ENCODE measurements at regions not wholly inside any gene's neighbourhood (a gene's known extent, or its start where the extent isn't known, plus 50 kb on each side); places are given as distances from the start of the nearest gene placed in this dataset.
A peak's percentile ranks its signal among the peaks of the same experiment; 100 is the strongest.
"Not testable (repeated sequence)": the region's sequence is repeated elsewhere in the genome, so short reads cannot be mapped to it uniquely, and the experiment has no call there.

GRCh38 chr9:71632776-71633175 lies 135.5 kb downstream of the CEMIP2 start:
- DNase-seq: no peak

DNA sequence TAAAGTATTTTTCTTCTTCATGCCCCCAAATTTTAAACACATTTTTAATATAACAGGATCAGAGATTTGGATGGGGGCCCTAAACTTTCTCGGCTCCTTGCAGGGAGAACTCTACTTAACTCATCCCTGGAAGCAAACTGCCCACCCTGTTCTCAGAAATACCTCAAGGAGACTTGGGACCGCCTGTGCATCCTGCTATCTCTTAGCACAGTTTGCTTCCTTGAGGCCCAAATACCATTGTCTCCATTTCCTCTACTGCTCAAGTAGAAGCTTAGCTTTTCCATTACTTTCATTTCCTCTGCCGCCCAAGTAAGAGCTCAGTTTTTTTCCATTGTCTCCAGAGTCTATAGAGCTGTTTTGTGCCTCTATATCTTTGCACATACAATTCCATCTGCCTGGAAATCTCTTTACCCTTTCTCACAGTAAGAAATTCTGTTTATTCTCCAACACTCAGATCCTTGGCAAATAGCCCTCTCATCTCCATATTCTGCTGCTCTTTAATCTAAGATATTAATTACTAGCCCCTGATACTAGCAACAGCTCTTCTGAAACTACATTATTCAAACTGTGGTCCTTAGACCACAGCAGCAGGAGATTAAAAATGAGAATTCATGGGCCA lies 137.8 kb downstream of the CEMIP2 start:
- DNase-seq: no peak

GRCh38 chr9:71629578-71630215 lies 138.6 kb downstream of the CEMIP2 start:
- no peak for DNase-seq

DNA sequence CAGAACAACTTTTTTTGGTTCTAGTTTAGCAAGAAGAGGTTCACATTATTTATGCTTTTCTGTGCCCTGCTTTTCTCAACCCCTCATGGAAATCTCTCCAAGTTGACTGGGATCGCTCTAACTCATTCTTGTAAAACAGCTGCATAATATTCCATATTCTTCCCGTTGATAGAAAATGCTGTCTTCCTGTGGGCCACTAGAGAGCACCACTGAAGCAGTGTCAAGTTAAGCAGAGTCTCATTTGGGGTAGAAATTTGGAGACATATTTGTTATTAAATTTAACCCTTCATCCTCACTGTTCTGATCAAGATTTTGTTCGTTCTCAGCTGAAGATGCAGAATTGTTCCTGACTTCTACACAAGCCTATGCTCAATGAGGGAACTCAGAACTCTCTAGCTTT lies 140.1 kb downstream of the CEMIP2 start:
- DNase-seq: no peak

GRCh38 chr9:71627537-71627936 lies 140.8 kb downstream of the CEMIP2 start:
- no peak for DNase-seq

- DNase-seq: no peak
Observed at GRCh38 chr9:71626395-71626794, 141.9 kb downstream of the CEMIP2 start.

DNA sequence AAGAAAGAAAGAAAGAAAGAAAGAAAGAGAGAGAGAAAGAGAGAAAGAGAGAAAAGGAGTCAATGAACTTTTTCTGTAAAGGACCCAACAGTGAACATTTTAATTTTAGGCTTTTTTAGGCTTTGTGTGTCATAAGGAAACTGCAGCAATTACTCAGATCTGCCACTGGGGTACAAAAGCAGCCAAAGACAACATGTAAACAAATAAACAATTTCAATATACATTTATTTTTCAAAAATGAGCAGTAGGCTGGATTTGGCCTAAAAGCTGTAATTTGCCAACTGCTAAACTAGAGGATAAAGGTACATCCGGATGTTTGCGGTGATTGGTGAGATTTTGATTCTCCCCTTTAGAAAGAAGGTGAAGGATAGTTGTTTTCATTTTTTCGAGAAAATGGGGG lies 143.6 kb downstream of the CEMIP2 start:
- DNase-seq: no peak

GRCh38 chr9:71620746-71621145 lies 147.6 kb downstream of the CEMIP2 start:
- DNase-seq: no peak

- no peak for DNase-seq
Observed at GRCh38 chr9:71620331-71620730, 148.0 kb downstream of the CEMIP2 start.

GRCh38 chr9:71619926-71620325 lies 148.4 kb downstream of the CEMIP2 start:
- DNase-seq: no peak

DNA sequence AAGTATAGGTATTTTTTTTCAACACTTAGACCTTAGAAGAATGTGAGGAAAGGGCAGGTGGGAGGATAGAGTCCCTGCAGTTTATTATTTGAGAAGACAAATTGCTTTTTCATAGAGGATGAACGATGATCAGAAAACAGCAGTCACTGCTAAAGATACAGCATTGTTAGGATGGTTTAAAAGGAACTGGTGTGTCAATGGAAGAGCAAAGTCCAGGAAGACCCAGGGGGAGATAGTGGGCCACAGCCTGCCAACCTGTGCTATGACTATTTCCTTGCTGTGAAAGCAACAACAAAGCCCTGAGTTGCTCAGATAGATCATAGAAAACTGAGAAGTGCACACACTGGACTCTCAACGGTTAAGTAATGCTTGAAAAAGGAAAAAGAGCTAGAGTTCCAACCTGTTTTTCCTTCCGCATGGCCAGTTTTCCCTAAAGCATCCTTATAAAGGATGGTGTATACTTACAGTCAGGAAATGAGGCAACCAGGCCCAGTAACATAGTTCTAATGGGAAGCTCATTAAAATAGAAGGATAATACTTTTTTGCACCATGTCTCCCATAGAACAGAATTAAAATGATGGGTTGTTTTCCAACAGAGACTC lies 153.8 kb downstream of the CEMIP2 start:
- DNase-seq: no peak

DNA sequence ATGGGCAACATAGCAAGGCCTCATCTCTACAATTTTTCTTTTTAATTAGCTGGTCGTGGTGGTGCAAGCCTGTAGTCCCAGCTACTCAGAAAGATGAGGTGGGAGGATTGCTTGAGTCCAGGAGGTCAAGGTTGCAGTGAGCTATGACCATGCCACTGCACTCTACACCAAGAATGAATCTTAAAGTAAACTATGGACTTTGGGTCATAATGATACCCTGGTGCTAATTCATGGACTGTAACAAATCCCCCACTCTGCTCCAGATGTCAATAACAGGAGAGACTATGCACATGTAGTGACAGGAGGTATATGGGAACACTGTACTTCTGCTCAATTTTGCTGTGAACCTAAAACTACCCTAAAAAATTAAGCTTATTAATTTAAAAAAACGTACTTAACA lies 155.4 kb downstream of the CEMIP2 start:
- DNase-seq: no peak

DNA sequence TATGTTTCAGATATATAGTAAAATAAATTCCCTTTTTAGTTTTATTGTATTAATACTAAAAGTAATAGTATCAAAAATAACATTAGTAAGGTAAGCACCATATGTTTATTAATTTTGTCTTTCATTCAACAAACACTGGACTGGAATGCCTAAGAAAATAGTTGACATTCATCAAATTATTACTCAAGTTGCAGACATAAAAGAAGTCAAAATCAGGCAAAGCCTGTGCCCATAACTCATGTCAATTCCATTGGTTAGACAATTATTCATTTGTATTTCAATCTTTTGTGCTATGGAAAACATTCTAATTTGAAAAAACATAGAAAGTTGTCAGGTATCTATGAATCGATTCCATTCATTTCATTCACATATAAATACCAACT lies 158.9 kb downstream of the CEMIP2 start:
- DNase-seq: no peak

GRCh38 chr9:71608825-71609447 lies 159.4 kb downstream of the CEMIP2 start:
- no peak for DNase-seq

GRCh38 chr9:71608021-71608420 lies 160.3 kb downstream of the CEMIP2 start:
- DNase-seq: no peak

GRCh38 chr9:71607461-71607881 lies 160.8 kb downstream of the CEMIP2 start:
- DNase-seq: no peak

DNA sequence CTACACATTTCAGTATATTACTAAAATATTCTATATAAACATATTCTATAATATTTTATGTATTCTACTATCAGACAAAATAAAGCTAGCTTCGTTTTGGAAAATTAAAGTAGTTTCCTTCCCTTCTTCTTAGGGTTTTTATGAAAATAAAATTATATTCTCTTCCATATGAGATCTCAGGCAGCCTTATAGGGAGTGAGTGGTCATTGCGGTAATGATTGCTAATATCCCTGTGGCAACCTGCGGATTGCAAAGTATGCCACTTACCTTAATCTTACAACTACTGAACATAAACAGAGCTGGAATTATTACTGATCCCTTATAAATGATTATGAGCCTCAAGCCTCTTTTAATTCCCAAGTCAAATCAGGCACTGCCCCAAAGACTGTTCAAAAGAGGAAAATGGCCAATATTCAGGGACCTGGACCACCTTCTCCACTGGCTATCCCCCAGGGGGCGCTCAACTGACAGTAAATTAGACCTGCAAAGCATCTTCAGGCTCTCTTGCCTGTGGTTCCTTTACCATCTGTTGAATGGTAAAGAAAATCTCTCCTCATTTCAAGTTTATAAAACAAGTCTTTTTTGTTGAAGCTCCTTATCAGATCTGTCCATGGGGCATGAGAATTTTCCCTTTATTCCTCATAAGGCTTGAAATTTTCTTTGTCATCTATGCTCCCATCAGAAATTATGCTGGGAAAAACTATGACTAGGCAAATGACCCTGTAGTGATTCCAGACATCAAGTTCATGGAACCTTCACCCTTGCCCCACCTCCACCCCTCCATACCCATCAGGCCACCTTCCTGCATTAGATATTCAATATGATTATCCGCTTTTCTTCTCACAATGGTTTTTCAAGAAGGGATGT lies 163.9 kb downstream of the CEMIP2 start:
- peak; percentile 1 for DNase-seq

- DNase-seq: no peak
Observed at GRCh38 chr9:71602652-71603051, 165.7 kb downstream of the CEMIP2 start.

DNA sequence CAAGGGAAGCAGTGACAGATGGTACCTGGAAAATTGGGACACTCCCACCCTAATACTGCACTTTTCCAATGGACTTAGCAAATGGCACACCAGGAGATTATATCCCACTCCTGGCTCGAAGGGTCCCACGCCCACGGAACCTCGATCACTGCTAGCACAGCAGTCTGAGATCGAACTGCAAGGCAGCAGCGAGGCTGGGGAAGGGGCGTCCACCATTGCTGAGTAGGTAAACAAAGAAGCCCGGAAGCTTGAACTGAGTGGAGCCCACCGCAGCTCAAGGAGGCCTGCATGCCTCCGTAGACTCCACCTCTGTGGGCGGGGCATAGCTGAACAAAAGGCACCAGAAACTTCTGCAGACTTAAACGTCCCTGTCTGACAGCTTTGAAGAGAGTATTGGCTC lies 172.6 kb downstream of the CEMIP2 start:
- not testable (repeated sequence) for DNase-seq

DNA sequence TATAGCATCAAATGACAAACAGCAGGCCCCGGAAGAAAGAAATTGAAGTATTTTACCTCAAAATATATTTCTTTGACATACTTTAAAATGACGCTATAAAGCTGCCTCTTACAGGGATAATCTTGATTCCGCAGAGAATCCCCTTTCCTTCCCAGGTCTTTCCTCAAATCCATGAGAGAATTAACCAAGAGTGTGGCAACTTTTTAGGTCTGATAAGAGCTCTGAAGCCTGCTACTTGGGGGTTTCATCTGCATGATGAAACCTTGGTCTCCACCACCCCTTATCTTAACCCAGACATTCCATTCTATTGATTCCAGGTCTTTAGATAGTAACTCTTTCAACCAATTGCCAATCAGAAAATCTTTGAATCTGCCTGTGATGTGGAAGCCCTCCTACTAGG lies 173.8 kb downstream of the CEMIP2 start:
- DNase-seq: no peak

DNA sequence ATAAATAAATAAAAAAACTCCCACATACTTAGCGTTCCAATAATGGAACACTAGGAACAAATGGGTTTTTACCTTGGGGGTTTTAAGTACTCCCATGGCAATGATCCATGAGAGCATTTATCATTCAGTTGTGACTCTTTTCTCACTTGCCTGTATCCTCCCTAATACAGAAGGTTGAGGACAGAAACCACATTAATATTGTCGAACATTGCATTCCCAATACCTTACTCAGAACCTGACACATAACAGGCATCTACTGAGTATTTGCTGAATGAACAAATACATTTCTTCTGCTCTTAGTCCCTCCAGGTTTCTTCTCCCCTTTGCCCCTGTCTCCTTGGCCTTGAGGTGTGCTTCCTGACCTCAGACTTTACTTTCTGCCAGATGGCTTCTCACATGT lies 175.9 kb downstream of the CEMIP2 start:
- no peak for DNase-seq

- DNase-seq: no peak
Observed at GRCh38 chr9:71590362-71590761, 178.0 kb downstream of the CEMIP2 start.

- DNase-seq: no peak
Observed at GRCh38 chr9:71589612-71590011, 178.7 kb downstream of the CEMIP2 start.

All from NCI-H1092 (cell line).